ENCODE measurements at regions not wholly inside any gene's neighbourhood (a gene's known extent, or its start where the extent isn't known, plus 50 kb on each side); places are given as distances from the start of the nearest gene placed in this dataset.

DNA sequence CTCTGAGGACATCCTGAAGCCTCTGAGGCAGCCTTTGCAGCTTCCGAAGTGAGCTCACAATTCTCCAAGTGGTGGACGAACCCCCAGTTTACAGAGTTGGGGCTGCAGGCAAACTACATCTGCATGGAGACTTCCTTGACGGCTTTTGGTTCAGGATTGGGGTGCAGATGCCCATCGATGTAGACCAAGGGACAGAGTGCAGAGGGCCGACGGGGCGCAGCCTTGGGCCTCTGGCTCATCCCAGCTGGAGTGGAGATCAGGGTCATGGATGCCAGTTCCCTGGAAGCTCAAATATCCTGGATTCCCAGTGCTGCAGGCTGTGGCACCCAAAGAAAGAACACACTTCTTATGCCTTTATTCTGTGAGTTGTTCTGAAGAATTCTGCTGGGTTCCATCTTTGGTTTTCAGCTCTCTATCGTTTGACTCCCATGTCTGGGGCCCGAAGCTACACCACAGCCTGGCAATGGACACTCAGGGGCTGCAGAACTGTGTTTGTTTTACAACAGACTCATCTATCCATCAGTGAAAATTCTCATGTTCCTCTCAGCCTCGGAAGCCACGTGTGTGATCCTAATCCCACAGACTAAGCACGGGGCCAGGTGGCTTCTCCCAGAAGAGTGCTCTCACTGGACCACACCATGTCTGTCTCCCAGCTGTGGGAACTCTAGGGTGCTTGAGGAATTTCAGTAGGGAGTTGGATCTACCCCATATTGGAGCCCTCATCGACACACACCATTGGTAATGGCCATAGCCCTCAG, 414.1 kb upstream of the MYT1L start:
- H3K36me3 ChIP-seq (replicated peaks; ENCODE audit: insufficient read depth, low read length): no peaks in the 10 kb centered on the region
- H3K79me2 ChIP-seq (ENCODE audit: low read length): no peaks in the 10 kb centered on the region
- no peaks in the 10 kb centered on the region for H4K20me1 ChIP-seq (ENCODE audit: insufficient read depth, low read length)
- no peak overlapping the region for H3K4me3 ChIP-seq (ENCODE audit: low read length)
- no peaks in the 10 kb centered on the region for H3K9me2 ChIP-seq (replicated peaks; ENCODE audit: insufficient read depth, low read length)
- TF ChIP-seq, protein P1, sequence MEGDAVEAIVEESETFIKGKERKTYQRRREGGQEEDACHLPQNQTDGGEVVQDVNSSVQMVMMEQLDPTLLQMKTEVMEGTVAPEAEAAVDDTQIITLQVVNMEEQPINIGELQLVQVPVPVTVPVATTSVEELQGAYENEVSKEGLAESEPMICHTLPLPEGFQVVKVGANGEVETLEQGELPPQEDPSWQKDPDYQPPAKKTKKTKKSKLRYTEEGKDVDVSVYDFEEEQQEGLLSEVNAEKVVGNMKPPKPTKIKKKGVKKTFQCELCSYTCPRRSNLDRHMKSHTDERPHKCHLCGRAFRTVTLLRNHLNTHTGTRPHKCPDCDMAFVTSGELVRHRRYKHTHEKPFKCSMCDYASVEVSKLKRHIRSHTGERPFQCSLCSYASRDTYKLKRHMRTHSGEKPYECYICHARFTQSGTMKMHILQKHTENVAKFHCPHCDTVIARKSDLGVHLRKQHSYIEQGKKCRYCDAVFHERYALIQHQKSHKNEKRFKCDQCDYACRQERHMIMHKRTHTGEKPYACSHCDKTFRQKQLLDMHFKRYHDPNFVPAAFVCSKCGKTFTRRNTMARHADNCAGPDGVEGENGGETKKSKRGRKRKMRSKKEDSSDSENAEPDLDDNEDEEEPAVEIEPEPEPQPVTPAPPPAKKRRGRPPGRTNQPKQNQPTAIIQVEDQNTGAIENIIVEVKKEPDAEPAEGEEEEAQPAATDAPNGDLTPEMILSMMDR (IDR thresholded peaks at IDR 0.05; ENCODE audit: low read length): no peak
- no peak for TF ChIP-seq EZH2 (optimal IDR thresholded peaks at IDR 0.05; ENCODE audit: low read depth, low read length)
- TF ChIP-seq EZH2phosphoT487 (IDR thresholded peaks at IDR 0.05; ENCODE audit: low read length): no peak
- no peaks in the 10 kb centered on the region for H3K9me3 ChIP-seq (replicated peaks; ENCODE audit: insufficient read depth, low read length)
- H3K4me2 ChIP-seq (ENCODE audit: low read depth, low read length): no peak overlapping the region
- H3K27me3 ChIP-seq (replicated peaks; ENCODE audit: insufficient read depth, low read length): no peaks in the 10 kb centered on the region
- H2AFZ ChIP-seq (ENCODE audit: low read length): no peak overlapping the region
- H3F3A ChIP-seq (ENCODE audit: insufficient read depth, low read length): no peaks in the 10 kb centered on the region
- no peak for DNase-seq
- H3K27ac ChIP-seq (ENCODE audit: low read length): no peak overlapping the region
- H3K4me1 ChIP-seq (ENCODE audit: low read length): no peaks in the 10 kb centered on the region
- H3K9ac ChIP-seq (ENCODE audit: low read length): no peak overlapping the region

DNA sequence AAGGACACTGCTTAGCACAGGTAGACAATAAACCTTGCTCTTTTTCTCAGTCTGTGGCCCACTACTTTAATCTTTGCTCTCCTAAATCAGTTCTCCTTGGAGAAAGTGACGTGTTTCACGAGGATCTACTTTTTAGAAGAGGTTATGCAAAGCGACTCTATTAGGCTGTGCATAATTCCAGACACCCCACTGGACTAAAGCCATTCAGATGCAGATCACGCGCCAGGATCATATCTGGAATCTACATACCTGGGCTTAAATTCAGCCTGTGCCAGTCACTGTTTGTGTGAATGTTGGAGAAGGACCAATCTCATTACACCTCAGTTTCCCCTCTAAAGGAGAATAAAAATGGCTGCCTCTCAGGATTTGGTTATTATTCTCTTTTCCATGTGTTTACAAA, 413.0 kb upstream of the MYT1L start:
- no peak for TF ChIP-seq EZH2 (optimal IDR thresholded peaks at IDR 0.05; ENCODE audit: low read depth, low read length)
- TF ChIP-seq, protein P1 (IDR thresholded peaks at IDR 0.05; ENCODE audit: low read length): no peak
- no peak for TF ChIP-seq EZH2phosphoT487 (IDR thresholded peaks at IDR 0.05; ENCODE audit: low read length)
- H4K20me1 ChIP-seq (ENCODE audit: insufficient read depth, low read length): no peaks in the 10 kb centered on the region

DNA sequence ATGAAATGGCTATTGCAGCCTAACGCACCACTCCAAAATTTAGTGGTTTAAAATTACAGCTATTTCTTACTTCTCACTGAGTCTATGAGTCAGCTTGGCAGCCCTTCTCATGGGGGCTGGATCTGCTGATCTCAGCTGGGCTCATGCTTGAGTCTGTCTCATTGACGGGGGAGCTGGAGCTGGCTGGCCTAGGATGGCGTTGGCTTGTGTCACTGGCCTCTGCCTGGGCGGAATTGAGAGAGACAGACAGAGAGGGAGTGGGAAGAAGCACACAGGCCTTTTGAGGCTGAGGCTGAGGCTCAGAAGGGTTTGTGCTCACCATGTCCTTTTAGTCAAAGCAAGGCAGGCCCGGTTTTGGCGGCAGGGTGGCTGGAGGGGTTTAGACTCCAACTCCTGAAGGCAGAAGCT, 412.1 kb upstream of the MYT1L start:
- Histone ChIP-seq H3K36me3 (replicated peaks; ENCODE audit: insufficient read depth, low read length) (no peaks in the 10 kb centered on the region), H3K4me1 (ENCODE audit: low read length) (no peaks in the 10 kb centered on the region), H3K9ac (ENCODE audit: low read length) (no peak overlapping the region), H3K27ac (ENCODE audit: low read length) (no peak overlapping the region), H3K79me2 (ENCODE audit: low read length) (no peaks in the 10 kb centered on the region), H3K27me3 (replicated peaks; ENCODE audit: insufficient read depth, low read length) (no peaks in the 10 kb centered on the region), H3K9me2 (replicated peaks; ENCODE audit: insufficient read depth, low read length) (no peaks in the 10 kb centered on the region), H3K4me2 (ENCODE audit: low read depth, low read length) (no peak overlapping the region), H3K4me3 (ENCODE audit: low read length) (no peak overlapping the region), H3F3A (ENCODE audit: insufficient read depth, low read length) (no peaks in the 10 kb centered on the region), H2AFZ (ENCODE audit: low read length) (no peak overlapping the region), H3K9me3 (replicated peaks; ENCODE audit: insufficient read depth, low read length) (no peaks in the 10 kb centered on the region), H4K20me1 (ENCODE audit: insufficient read depth, low read length) (no peaks in the 10 kb centered on the region)
- TF ChIP-seq EZH2phosphoT487 (IDR thresholded peaks at IDR 0.05; ENCODE audit: low read length) (no peak), EZH2 (optimal IDR thresholded peaks at IDR 0.05; ENCODE audit: low read depth, low read length) (no peak)
- TF ChIP-seq, protein P1 (IDR thresholded peaks at IDR 0.05; ENCODE audit: low read length): no peak
- no peak for DNase-seq

More for the DNA sequence above, 413.0 kb upstream of the MYT1L start:
- Histone ChIP-seq H3F3A (ENCODE audit: insufficient read depth, low read length) (no peaks in the 10 kb centered on the region), H3K4me2 (ENCODE audit: low read depth, low read length) (no peak overlapping the region), H3K4me1 (ENCODE audit: low read length) (no peaks in the 10 kb centered on the region), H3K4me3 (ENCODE audit: low read length) (no peak overlapping the region), H3K9me2 (replicated peaks; ENCODE audit: insufficient read depth, low read length) (no peaks in the 10 kb centered on the region), H3K9ac (ENCODE audit: low read length) (no peak overlapping the region), H2AFZ (ENCODE audit: low read length) (no peak overlapping the region), H3K79me2 (ENCODE audit: low read length) (no peaks in the 10 kb centered on the region), H3K27me3 (replicated peaks; ENCODE audit: insufficient read depth, low read length) (no peaks in the 10 kb centered on the region), H3K36me3 (replicated peaks; ENCODE audit: insufficient read depth, low read length) (no peaks in the 10 kb centered on the region), H3K27ac (ENCODE audit: low read length) (no peak overlapping the region), H3K9me3 (replicated peaks; ENCODE audit: insufficient read depth, low read length) (no peaks in the 10 kb centered on the region)
- no peak for DNase-seq

Measured in MM.1S (cell line).